ENCODE measurements at regions not wholly inside any gene's neighbourhood (a gene's known extent, or its start where the extent isn't known, plus 50 kb on each side); places are given as distances from the start of the nearest gene placed in this dataset.

- Histone ChIP-seq H3K27ac (ENCODE audit: extremely low read depth, low read depth, low read length) (no peak overlapping the region), H3K4me3 (ENCODE audit: low read depth, low read length) (no peak overlapping the region), H3K4me1 (ENCODE audit: control insufficient read depth, insufficient read depth, low read length) (no peaks in the 10 kb centered on the region), H3K36me3 (ENCODE audit: control insufficient read depth in 2 of 2, insufficient read depth in 1 of 2, low read length in 2 of 2) (no peaks in the 10 kb centered on the region), H3K9me3 (ENCODE audit: control insufficient read depth, insufficient read depth, low read depth, low read length) (no peaks in the 10 kb centered on the region)
- POLR2A ChIA-PET, result no interaction called here
- CTCF ChIA-PET, result interaction anchor here (0.7 kb wide), 1 partner anchor 20 kb away, joined by 4 read pairs; no protein-coding TSS in a partner anchor
- TF ChIP-seq OVOL3 (tag by site-specific recombination; IDR thresholded peaks at IDR 0.05) (no peak), ZIC2 (tag by site-specific recombination; IDR thresholded peaks at IDR 0.05) (0 out of 2 replicates have a peak, but pooled peaks have one; percentile 21), ZFP3 (tag by site-specific recombination; IDR thresholded peaks at IDR 0.05; ENCODE audit: low read depth) (no peak), WT1 (tag by site-specific recombination; IDR thresholded peaks at IDR 0.05) (no peak)
Measured at GRCh38 chr11:111086058-111086457, 159.5 kb upstream of the POU2AF2 start.

GRCh38 chr11:111082664-111083063 is 162.9 kb upstream of the POU2AF2 start:
- TF ChIP-seq ZNF664 (tag by site-specific recombination; IDR thresholded peaks at IDR 0.05) (no peak), ZSCAN16 (tag by site-specific recombination; IDR thresholded peaks at IDR 0.05) (no peak), ZNF214 (tag by site-specific recombination; IDR thresholded peaks at IDR 0.05; ENCODE audit: borderline replicate concordance) (no peak), SP7 (tag by site-specific recombination; IDR thresholded peaks at IDR 0.05) (no peak), ZNF10 (tag by site-specific recombination; IDR thresholded peaks at IDR 0.05) (no peak), ZNF48 (tag by site-specific recombination; IDR thresholded peaks at IDR 0.05) (no peak), ZNF473 (tag by site-specific recombination; IDR thresholded peaks at IDR 0.05) (no peak), ZXDB (tag by site-specific recombination; IDR thresholded peaks at IDR 0.05) (no peak), ZNF335 (tag by site-specific recombination; conservative IDR thresholded peaks at IDR 0.05) (no peak), ZNF707 (tag by site-specific recombination; IDR thresholded peaks at IDR 0.05) (no peak), ZNF514 (tag by site-specific recombination; IDR thresholded peaks at IDR 0.05) (no peak), CTCF (tag by site-specific recombination; IDR thresholded peaks at IDR 0.05) (no peak), ZBTB21 (tag by site-specific recombination; IDR thresholded peaks at IDR 0.05) (no peak), ZNF366 (tag by site-specific recombination; conservative IDR thresholded peaks at IDR 0.05) (no peak), HOXC10 (CRISPR knock-in tag; IDR thresholded peaks at IDR 0.05) (no peak), ZNF610 (tag by site-specific recombination; IDR thresholded peaks at IDR 0.05; ENCODE audit: borderline replicate concordance) (no peak), YY1 (tag by site-specific recombination; IDR thresholded peaks at IDR 0.05) (no peak), ZFP41 (tag by site-specific recombination; IDR thresholded peaks at IDR 0.05; ENCODE audit: borderline replicate concordance) (no peak)
- TF ChIP-seq, protein P1, sequence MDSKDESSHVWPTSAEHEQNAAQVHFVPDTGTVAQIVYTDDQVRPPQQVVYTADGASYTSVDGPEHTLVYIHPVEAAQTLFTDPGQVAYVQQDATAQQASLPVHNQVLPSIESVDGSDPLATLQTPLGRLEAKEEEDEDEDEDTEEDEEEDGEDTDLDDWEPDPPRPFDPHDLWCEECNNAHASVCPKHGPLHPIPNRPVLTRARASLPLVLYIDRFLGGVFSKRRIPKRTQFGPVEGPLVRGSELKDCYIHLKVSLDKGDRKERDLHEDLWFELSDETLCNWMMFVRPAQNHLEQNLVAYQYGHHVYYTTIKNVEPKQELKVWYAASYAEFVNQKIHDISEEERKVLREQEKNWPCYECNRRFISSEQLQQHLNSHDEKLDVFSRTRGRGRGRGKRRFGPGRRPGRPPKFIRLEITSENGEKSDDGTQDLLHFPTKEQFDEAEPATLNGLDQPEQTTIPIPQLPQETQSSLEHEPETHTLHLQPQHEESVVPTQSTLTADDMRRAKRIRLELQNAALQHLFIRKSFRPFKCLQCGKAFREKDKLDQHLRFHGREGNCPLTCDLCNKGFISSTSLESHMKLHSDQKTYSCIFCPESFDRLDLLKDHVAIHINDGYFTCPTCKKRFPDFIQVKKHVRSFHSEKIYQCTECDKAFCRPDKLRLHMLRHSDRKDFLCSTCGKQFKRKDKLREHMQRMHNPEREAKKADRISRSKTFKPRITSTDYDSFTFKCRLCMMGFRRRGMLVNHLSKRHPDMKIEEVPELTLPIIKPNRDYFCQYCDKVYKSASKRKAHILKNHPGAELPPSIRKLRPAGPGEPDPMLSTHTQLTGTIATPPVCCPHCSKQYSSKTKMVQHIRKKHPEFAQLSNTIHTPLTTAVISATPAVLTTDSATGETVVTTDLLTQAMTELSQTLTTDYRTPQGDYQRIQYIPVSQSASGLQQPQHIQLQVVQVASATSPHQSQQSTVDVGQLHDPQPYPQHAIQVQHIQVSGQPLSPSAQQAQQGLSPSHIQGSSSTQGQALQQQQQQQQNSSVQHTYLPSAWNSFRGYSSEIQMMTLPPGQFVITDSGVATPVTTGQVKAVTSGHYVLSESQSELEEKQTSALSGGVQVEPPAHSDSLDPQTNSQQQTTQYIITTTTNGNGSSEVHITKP (tag by site-specific recombination; IDR thresholded peaks at IDR 0.05), result no peak
- TF ChIP-seq, protein P2, sequence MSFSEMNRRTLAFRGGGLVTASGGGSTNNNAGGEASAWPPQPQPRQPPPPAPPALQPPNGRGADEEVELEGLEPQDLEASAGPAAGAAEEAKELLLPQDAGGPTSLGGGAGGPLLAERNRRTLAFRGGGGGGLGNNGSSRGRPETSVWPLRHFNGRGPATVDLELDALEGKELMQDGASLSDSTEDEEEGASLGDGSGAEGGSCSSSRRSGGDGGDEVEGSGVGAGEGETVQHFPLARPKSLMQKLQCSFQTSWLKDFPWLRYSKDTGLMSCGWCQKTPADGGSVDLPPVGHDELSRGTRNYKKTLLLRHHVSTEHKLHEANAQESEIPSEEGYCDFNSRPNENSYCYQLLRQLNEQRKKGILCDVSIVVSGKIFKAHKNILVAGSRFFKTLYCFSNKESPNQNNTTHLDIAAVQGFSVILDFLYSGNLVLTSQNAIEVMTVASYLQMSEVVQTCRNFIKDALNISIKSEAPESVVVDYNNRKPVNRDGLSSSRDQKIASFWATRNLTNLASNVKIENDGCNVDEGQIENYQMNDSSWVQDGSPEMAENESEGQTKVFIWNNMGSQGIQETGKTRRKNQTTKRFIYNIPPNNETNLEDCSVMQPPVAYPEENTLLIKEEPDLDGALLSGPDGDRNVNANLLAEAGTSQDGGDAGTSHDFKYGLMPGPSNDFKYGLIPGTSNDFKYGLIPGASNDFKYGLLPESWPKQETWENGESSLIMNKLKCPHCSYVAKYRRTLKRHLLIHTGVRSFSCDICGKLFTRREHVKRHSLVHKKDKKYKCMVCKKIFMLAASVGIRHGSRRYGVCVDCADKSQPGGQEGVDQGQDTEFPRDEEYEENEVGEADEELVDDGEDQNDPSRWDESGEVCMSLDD (tag by site-specific recombination; IDR thresholded peaks at IDR 0.05), result no peak
- no peaks in the 10 kb centered on the region for H3K9me3 ChIP-seq (ENCODE audit: control insufficient read depth, insufficient read depth, low read depth, low read length)
- ChIA-PET CTCF (interaction anchor here (0.8 kb wide), 1 partner anchor 11 kb away, joined by 3 read pairs; no protein-coding TSS in a partner anchor), POLR2A (no interaction called here)
- no peak overlapping the region for H3K4me3 ChIP-seq (ENCODE audit: low read depth, low read length)
- no peak overlapping the region for H3K27ac ChIP-seq (ENCODE audit: extremely low read depth, low read depth, low read length)
- no peaks in the 10 kb centered on the region for H3K4me1 ChIP-seq (ENCODE audit: control insufficient read depth, insufficient read depth, low read length)
- no peaks in the 10 kb centered on the region for H3K36me3 ChIP-seq (ENCODE audit: control insufficient read depth in 2 of 2, insufficient read depth in 1 of 2, low read length in 2 of 2)
